ENCODE measurements at regions not wholly inside any gene's neighbourhood (a gene's known extent, or its start where the extent isn't known, plus 50 kb on each side); places are given as distances from the start of the nearest gene placed in this dataset.

- TF ChIP-seq ZNF462 (CRISPR knock-in tag; IDR thresholded peaks at IDR 0.05) (no peak), CTCF (conservative IDR thresholded peaks at IDR 0.05; ENCODE audit: low read depth in 2 of 2) (no peak), EZH2 (IDR thresholded peaks at IDR 0.05; ENCODE audit: low read depth, unreplicated experiment) (no peak), ZNF114 (CRISPR knock-in tag; IDR thresholded peaks at IDR 0.05) (no peak), NANOG (IDR thresholded peaks at IDR 0.05; ENCODE audit: borderline replicate concordance) (no peak), REST (IDR thresholded peaks at IDR 0.05; ENCODE audit: unreplicated experiment) (no peak), POLR2AphosphoS5 (IDR thresholded peaks at IDR 0.05; ENCODE audit: low read depth) (no peak), JUNB (IDR thresholded peaks at IDR 0.05; ENCODE audit: unreplicated experiment) (no peak), CREB1 (CRISPR knock-in tag; IDR thresholded peaks at IDR 0.05; ENCODE audit: low read depth) (no peak), ETS1 (IDR thresholded peaks at IDR 0.05) (no peak), EZH2phosphoT487 (IDR thresholded peaks at IDR 0.05; ENCODE audit: unreplicated experiment) (no peak)
Measured at GRCh38 chr6:113402544-113402943, 454.6 kb upstream of the MARCKS start.
